PFSK-1 (cell line): ENCODE measurements at regions not wholly inside any gene's neighbourhood (a gene's known extent, or its start where the extent isn't known, plus 50 kb on each side); places are given as distances from the start of the nearest gene placed in this dataset.

Source experiments
- FOXP2 ChIP-seq: optimal IDR thresholded peaks from 2 replicates; pipeline ENCODE3; 2011; ENCODE audit warnings: borderline replicate concordance, control low read depth, inconsistent platforms; ENCODE audit not compliant: insufficient read depth; ENCODE audit errors: extremely low read length, extremely low read depth
- POLR2AphosphoS5 ChIP-seq: IDR thresholded peaks from 2 replicates; pipeline ENCODE4 v1.6.1; 2012; ENCODE audit warnings: low read depth, mild to moderate bottlenecking, control low read depth, low read length, moderate library complexity
- SIN3A ChIP-seq: IDR thresholded peaks from 2 replicates; pipeline ENCODE4 v1.6.1; 2012; ENCODE audit warnings: mild to moderate bottlenecking, low read length, moderate library complexity, borderline replicate concordance; ENCODE audit not compliant: insufficient read depth
- TAF1 ChIP-seq: IDR thresholded peaks from 2 replicates; pipeline ENCODE4 v1.6.1; 2012; ENCODE audit warnings: low read length, control low read depth, borderline replicate concordance; ENCODE audit not compliant: insufficient read depth
- TF ChIP-seq, protein P1 (sequence below), 2 experiments: IDR thresholded peaks; 2 replicates each; pipeline versions ENCODE4 v1.6.1 to v1.8.0; 2011 to 2012; ENCODE audit warnings: low read depth in 2 of 2, low read length in 2 of 2, control low read depth in 1 of 2, inconsistent platforms in 1 of 2, mild to moderate bottlenecking in 1 of 2, moderate library complexity in 1 of 2; ENCODE audit not compliant: insufficient read depth in 1 of 2

DNA sequence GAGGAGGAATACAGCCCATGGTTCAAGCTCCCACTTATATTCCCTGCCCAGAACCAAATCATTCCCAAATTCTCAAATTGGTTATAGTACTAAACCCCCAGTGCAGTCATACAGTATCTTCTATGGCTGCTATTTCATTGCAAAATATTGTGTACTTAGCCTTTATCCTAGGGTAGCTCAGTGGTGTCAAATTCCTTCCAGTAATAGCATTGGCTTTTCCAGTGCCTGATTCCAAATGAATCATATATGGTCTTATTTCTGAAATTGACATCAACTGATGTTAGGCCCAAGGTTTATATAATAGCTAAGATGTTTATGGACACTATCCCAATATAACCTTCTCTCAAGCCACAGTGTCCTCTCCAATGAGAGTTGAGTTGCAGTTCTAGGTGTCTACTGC lies 256.7 kb downstream of the NDUFS4 start:
- TF ChIP-seq POLR2AphosphoS5 (no peak), SIN3A (no peak), TAF1 (no peak), FOXP2 (no peak)
- TF ChIP-seq, protein P1, sequence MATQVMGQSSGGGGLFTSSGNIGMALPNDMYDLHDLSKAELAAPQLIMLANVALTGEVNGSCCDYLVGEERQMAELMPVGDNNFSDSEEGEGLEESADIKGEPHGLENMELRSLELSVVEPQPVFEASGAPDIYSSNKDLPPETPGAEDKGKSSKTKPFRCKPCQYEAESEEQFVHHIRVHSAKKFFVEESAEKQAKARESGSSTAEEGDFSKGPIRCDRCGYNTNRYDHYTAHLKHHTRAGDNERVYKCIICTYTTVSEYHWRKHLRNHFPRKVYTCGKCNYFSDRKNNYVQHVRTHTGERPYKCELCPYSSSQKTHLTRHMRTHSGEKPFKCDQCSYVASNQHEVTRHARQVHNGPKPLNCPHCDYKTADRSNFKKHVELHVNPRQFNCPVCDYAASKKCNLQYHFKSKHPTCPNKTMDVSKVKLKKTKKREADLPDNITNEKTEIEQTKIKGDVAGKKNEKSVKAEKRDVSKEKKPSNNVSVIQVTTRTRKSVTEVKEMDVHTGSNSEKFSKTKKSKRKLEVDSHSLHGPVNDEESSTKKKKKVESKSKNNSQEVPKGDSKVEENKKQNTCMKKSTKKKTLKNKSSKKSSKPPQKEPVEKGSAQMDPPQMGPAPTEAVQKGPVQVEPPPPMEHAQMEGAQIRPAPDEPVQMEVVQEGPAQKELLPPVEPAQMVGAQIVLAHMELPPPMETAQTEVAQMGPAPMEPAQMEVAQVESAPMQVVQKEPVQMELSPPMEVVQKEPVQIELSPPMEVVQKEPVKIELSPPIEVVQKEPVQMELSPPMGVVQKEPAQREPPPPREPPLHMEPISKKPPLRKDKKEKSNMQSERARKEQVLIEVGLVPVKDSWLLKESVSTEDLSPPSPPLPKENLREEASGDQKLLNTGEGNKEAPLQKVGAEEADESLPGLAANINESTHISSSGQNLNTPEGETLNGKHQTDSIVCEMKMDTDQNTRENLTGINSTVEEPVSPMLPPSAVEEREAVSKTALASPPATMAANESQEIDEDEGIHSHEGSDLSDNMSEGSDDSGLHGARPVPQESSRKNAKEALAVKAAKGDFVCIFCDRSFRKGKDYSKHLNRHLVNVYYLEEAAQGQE (IDR thresholded peaks at IDR 0.05; ENCODE audit: insufficient read depth in 1 of 2, low read depth in 2 of 2, low read length in 2 of 2) = no peak

DNA sequence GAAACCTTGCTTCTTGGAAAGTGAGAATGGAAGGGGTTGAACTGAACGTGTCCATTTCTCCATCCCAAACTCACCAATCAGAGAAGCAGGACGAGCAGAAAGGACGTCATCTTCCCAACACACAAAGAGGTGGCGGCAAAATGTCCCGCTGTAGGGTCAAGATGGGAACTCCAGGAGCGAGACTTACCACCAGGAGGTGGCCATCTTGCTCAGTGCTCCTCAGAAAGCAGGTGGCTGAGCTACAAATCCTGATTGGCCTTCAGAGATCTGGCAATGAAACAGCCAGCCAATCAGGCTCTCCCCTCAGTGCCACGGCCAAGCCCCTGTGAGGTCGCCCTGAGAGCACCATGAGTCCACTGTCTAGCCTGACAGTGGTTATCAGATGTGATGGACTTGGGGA lies 259.0 kb downstream of the NDUFS4 start:
- no peak for TF ChIP-seq SIN3A
- no peak for TF ChIP-seq FOXP2
- TF ChIP-seq POLR2AphosphoS5 = no peak
- TF ChIP-seq, protein P1 (IDR thresholded peaks at IDR 0.05; ENCODE audit: insufficient read depth in 1 of 2, low read depth in 2 of 2, low read length in 2 of 2) = no peak
- no peak for TF ChIP-seq TAF1

- TF ChIP-seq FOXP2 = no peak
- TF ChIP-seq, protein P1 (IDR thresholded peaks at IDR 0.05; ENCODE audit: insufficient read depth in 1 of 2, low read depth in 2 of 2, low read length in 2 of 2) = no peak
- no peak for TF ChIP-seq SIN3A
- TF ChIP-seq POLR2AphosphoS5 = no peak
- TF ChIP-seq TAF1 = no peak
Measured at GRCh38 chr5:53820119-53820801, 259.8 kb downstream of the NDUFS4 start.

- no peak for TF ChIP-seq SIN3A
- TF ChIP-seq TAF1 = no peak
- TF ChIP-seq, protein P1 (IDR thresholded peaks at IDR 0.05; ENCODE audit: insufficient read depth in 1 of 2, low read depth in 2 of 2, low read length in 2 of 2) = no peak
- TF ChIP-seq POLR2AphosphoS5 = no peak
- TF ChIP-seq FOXP2 = no peak
Measured at GRCh38 chr5:53820802-53821171, 260.3 kb downstream of the NDUFS4 start.

- TF ChIP-seq TAF1 (no peak), FOXP2 (no peak), POLR2AphosphoS5 (no peak), SIN3A (no peak)
- TF ChIP-seq, protein P1 (IDR thresholded peaks at IDR 0.05; ENCODE audit: insufficient read depth in 1 of 2, low read depth in 2 of 2, low read length in 2 of 2) = no peak
Measured at GRCh38 chr5:53825016-53825415, 264.6 kb downstream of the NDUFS4 start.
